ENCODE measurements at regions not wholly inside any gene's neighbourhood (a gene's known extent, or its start where the extent isn't known, plus 50 kb on each side); places are given as distances from the start of the nearest gene placed in this dataset.

DNA sequence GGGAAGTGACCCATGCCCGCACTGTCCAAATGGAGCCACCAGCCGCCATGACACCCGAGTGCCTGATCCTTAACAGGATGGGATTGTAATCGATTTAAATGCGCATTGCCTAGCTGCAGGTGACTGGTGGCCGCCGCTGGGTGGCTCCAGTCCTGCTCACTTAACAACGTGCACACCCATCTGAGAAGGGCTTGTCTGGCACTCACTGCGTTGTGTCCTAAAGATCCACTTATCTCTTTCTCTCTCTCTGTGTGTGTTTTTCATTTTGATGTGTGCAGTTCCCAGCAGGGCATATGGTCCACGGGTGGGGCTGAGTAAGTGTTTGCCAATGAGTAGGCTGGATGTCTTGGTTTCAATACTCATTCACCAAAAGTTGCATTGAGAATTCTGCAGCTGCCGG, 80.6 kb downstream of the IRF8 start:
- no peak overlapping the region for H3K4me3 ChIP-seq (replicated peaks; ENCODE audit: low read depth, low read length)
- DNase-seq (ENCODE audit: extremely low read depth, insufficient read length): no peak
- no peaks in the 10 kb centered on the region; the same call in 1 of the 2 replicates for H3K27me3 ChIP-seq (replicated peaks; ENCODE audit: control insufficient read depth, insufficient read depth, low read length)
- TF ChIP-seq, protein P1, sequence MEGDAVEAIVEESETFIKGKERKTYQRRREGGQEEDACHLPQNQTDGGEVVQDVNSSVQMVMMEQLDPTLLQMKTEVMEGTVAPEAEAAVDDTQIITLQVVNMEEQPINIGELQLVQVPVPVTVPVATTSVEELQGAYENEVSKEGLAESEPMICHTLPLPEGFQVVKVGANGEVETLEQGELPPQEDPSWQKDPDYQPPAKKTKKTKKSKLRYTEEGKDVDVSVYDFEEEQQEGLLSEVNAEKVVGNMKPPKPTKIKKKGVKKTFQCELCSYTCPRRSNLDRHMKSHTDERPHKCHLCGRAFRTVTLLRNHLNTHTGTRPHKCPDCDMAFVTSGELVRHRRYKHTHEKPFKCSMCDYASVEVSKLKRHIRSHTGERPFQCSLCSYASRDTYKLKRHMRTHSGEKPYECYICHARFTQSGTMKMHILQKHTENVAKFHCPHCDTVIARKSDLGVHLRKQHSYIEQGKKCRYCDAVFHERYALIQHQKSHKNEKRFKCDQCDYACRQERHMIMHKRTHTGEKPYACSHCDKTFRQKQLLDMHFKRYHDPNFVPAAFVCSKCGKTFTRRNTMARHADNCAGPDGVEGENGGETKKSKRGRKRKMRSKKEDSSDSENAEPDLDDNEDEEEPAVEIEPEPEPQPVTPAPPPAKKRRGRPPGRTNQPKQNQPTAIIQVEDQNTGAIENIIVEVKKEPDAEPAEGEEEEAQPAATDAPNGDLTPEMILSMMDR (IDR thresholded peaks at IDR 0.05; ENCODE audit: insufficient read depth, low read length, poor library complexity, severe bottlenecking): peak; percentile 13
- H3K36me3 ChIP-seq (ENCODE audit: control insufficient read depth, insufficient read depth, low read length): no peaks in the 10 kb centered on the region

DNA sequence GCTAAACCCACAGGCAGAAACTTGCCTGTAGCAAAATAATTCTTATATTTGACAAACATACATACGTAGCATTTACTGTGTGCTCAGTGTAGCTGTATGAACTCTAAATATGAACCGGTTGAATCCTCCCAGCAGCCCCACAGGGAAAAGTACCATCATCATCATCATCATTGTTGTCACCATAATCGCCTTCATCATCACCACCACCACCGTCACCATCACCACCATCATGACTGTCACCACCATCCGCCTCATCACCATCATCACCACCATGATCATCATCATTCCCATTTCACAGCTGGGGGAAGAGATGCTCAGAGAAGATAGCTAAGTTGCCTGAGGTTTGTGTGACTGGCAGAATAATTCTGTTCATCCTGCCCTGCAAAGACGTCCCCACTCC, 81.7 kb downstream of the IRF8 start:
- TF ChIP-seq, protein P1 (IDR thresholded peaks at IDR 0.05; ENCODE audit: insufficient read depth, low read length, poor library complexity, severe bottlenecking): no peak
- H3K27me3 ChIP-seq (replicated peaks; ENCODE audit: control insufficient read depth, insufficient read depth, low read length): no peaks in the 10 kb centered on the region
- DNase-seq (ENCODE audit: extremely low read depth, insufficient read length): no peak

DNA sequence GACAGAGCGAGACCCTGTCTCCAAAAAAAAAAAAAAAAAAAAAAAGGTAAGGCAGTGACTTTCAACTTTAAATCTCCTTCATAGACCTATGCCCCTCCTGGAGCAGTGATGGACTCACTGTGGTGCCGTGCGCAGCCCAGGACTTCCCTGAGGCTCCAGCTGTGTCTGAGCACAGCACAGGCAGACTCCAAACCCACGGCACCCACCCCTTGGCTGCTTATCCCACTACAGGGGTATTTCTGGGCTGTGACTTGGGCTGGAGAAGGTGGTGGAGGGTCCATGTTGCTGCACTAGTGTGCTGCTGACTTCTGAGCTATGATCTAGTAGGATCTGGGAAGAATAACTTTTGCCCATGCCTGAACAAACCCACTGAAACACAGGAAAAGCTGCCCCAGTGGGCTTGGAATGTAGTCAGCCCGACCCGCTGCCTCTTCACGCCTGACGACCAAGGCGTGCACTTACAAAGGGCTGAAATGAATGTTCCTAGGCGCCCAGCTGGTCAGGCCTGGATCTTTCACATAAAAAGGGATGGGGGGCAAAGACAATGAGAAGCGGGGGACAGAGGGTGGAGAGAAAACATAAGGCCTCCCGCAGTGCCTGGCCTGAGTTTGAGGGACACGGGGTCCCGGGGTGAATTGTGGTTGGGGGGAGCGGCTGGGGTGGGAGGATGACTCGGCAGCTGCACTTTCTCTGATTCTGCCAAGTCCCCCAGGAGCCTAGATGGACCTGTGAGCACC, 83.0 kb downstream of the IRF8 start:
- no peak for DNase-seq (ENCODE audit: extremely low read depth, insufficient read length)
- Histone ChIP-seq H3K27me3 (replicated peaks; ENCODE audit: control insufficient read depth, insufficient read depth, low read length) (no peaks in the 10 kb centered on the region), H3K36me3 (ENCODE audit: control insufficient read depth, insufficient read depth, low read length) (no peaks in the 10 kb centered on the region), H3K4me3 (replicated peaks; ENCODE audit: low read depth, low read length) (no peak overlapping the region)
- TF ChIP-seq, protein P1 (IDR thresholded peaks at IDR 0.05; ENCODE audit: insufficient read depth, low read length, poor library complexity, severe bottlenecking): no peak

More for the DNA sequence above, 81.7 kb downstream of the IRF8 start:
- no peaks in the 10 kb centered on the region for H3K36me3 ChIP-seq (ENCODE audit: control insufficient read depth, insufficient read depth, low read length)
- no peak overlapping the region for H3K4me3 ChIP-seq (replicated peaks; ENCODE audit: low read depth, low read length)

DNA sequence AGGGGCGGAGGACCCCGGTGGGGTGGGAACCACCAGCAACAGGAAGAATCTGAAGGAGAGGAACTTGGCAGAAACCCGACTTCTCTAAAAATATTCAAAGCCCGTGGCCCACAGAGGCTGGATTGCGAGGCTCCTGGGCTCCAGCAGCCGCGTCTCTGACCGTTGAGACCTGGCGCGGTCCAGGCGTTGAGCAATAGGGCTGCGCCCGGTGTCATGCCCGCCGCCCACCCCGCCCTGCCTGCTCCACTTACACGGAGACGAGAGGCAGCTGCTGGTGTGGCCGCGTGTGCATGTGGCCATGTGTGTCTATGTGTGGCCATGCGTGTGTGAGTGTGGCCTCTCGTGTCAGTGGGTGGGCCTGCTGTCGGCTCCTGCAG, 83.6 kb downstream of the IRF8 start:
- TF ChIP-seq, protein P1 (IDR thresholded peaks at IDR 0.05; ENCODE audit: insufficient read depth, low read length, poor library complexity, severe bottlenecking): no peak
- H3K4me3 ChIP-seq (replicated peaks; ENCODE audit: low read depth, low read length): no peak overlapping the region
- no peaks in the 10 kb centered on the region for H3K27me3 ChIP-seq (replicated peaks; ENCODE audit: control insufficient read depth, insufficient read depth, low read length)
- DNase-seq (ENCODE audit: extremely low read depth, insufficient read length): no peak
- H3K36me3 ChIP-seq (ENCODE audit: control insufficient read depth, insufficient read depth, low read length): no peaks in the 10 kb centered on the region

DNA sequence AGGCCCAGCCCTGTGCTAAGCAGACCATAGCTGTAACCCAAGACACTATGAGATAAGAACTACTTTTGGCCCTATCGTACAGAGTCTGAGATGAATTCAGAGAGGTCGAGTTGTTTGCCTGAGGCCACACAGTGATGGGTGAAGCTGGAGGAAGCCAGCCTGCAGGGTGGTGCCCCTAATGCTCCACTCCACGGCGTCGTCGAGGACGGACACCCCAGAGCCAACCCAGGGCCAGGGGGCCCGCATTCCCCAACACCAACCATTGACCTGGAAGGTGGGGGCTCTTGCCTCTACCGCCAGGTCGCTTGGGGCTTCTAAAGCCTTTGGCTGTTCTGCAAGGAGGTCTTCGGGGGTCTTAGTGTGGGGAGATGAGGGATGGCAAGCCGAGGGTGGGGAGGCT, 84.1 kb downstream of the IRF8 start:
- Histone ChIP-seq H3K27me3 (replicated peaks; ENCODE audit: control insufficient read depth, insufficient read depth, low read length) (no peaks in the 10 kb centered on the region), H3K36me3 (ENCODE audit: control insufficient read depth, insufficient read depth, low read length) (no peaks in the 10 kb centered on the region), H3K4me3 (replicated peaks; ENCODE audit: low read depth, low read length) (no peak overlapping the region)
- TF ChIP-seq, protein P1 (IDR thresholded peaks at IDR 0.05; ENCODE audit: insufficient read depth, low read length, poor library complexity, severe bottlenecking): no peak
- DNase-seq (ENCODE audit: extremely low read depth, insufficient read length): no peak

Data from GM06990 (cell line).